GM21717 (cell line): ENCODE measurements at regions not wholly inside any gene's neighbourhood (a gene's known extent, or its start where the extent isn't known, plus 50 kb on each side); places are given as distances from the start of the nearest gene placed in this dataset.

Source experiments
- ATAC-seq: cut with Tn5 transposase; IDR thresholded peaks from one replicate; pipeline ENCODE4 v1.9.1; 2021; ENCODE audit warnings: mild to moderate bottlenecking, moderate library complexity; ENCODE audit not compliant: unreplicated experiment

DNA sequence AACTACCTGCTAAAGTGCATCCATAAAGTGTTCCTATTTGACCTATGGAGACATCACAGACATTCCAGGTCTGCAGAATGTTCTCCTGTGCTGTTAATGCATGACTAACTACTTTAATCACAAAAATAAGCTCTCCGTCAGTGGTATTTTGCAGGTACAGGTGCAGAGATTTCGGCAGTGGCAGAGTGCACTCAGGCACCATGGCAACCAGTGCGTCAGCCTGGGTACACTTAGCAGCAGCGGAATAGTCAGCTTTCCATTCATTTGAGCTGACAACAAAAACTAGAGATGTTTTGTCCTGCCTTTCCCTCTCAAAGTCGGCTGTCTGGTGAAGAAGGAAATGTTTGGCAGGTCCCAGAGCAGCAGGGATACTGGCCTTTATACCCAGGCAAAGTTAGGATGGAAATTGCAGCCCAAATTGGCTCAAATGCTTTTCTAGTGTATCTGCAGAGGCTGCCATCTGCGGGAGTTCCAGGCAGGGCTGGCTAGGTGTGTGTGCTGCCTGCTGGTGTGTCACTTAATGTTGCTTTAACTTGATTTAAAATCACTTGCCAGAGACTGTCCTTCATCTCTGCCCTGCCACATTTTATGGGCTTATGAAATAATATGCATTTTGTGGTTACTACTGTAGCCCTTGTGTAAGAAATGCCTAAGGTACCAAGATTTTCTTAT, 195.8 kb downstream of the RAP2A start:
- no peak for ATAC-seq

DNA sequence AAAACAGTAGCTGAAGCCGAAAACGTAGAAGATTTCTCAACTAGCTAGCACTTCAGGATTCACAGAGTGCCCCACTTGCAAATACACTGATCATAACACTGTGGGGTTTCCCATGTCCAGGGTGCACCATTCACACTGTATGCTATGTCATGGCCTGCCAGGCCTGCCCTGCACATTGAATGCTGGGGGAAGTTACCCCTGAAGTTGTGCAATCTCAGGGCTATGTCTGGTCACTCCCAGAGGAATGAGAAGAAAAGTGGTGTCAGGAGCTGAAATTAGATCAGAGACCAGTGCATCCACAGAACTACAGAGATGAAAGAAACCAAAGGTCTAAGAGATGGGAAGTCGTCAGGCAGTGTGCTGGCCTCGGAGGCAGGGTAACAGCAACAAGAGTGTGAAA, 196.8 kb downstream of the RAP2A start:
- peak; percentile 33 for ATAC-seq

DNA sequence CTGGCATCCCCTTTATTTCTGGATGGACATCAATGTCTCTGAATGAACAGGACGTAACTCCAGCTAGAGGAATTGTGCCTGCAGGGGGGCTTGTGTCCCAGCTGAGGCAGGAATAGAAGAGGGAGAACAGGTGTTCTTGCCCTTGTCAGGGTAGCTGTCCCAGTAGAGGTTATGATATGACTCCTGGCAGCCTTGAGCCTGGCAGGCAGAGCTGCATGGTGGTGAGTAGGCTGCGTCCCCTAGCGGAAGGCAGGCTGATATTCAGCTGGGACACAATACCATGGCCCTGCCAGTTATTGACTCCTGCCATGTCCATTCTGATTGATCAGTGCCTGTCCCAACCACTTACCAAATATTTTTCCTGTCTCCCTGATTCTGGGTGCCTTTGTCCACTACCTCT, 197.2 kb downstream of the RAP2A start:
- ATAC-seq, result peak; percentile 95

DNA sequence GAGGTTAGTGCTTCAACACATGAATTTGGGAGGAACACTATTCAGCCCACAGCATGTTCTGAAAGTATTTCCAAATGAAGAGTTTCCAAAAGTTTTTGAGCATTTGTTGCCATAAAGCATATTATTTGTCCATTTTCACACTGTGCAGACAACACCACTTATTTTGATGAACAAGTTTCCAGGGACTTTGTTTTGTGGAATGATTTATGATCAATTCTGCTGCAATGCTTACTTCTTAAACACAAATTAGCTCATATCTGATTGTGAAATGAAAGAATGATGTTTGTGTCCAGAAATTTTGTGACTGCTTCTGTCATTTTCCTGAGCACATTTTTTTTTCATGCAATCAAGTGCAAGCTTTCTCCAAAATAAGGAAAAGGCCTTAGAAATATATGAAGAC, 205.3 kb downstream of the RAP2A start:
- no peak for ATAC-seq

DNA sequence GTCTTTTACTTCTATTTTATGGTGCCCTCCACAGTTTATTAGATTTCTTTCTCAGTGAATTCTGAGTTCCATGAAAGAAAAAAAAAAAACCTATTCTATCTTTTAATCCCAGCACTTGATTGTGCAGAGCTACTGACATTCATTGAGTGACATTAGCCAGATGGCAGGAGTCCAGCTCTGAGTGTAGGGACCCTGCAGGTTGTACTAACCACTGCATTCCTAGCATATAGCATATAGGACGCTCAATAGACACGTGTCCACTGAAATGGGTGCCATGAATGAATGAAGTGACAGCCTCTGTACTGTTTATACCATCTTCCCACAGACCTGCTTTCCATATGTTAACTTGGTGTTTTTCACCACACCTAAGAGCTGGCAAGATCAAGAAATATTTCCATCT, 206.3 kb downstream of the RAP2A start:
- no peak for ATAC-seq

DNA sequence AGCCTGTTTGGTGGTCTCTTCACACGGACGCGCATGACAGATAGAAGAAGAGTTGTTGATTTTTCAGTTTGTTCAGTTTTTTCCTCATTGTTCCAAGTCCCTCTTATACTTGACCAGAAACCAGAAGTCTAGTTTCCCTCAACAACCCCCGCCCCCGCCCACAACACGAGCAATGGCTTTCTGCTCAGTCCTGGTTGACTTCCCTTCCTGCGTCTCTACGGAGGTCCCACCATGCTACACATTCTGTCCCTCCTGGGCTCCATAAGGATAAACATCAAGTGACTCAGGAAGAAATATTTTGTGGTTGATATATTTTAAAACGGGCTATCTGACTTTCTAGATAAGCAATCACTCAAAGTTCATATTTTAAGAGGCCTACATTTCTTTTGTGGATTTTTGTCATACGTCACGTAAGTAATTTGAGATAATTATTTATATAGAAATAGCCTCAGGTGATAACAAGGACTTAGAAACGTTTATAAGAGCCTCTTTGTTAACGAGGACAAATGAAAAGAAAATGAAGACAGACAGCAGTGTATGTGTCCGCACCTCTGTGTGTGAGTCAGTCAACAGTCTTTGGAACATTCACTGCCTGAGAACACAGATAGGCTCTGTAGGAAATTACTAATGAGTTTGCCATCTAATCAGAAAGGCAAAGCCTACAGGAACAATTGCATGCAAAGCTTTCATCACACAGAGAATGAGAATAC, 214.4 kb downstream of the RAP2A start:
- no peak for ATAC-seq

DNA sequence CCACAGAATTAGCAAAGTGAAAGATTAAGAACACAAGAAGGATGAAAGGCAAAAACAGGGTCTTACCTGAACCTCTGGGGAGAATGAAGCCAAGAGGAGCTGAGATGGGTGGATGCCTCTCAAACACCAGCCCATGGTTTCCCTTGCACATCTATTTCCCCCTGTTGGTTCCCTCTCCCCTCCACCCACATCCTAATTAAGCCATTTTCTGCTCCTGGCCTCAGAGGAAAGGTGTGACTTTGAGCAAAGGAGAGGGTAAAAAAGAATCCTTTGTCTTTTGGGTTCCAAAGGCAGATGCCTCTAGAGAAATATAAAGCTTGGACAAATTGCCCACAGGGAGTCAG, 214.9 kb downstream of the RAP2A start:
- no peak for ATAC-seq

DNA sequence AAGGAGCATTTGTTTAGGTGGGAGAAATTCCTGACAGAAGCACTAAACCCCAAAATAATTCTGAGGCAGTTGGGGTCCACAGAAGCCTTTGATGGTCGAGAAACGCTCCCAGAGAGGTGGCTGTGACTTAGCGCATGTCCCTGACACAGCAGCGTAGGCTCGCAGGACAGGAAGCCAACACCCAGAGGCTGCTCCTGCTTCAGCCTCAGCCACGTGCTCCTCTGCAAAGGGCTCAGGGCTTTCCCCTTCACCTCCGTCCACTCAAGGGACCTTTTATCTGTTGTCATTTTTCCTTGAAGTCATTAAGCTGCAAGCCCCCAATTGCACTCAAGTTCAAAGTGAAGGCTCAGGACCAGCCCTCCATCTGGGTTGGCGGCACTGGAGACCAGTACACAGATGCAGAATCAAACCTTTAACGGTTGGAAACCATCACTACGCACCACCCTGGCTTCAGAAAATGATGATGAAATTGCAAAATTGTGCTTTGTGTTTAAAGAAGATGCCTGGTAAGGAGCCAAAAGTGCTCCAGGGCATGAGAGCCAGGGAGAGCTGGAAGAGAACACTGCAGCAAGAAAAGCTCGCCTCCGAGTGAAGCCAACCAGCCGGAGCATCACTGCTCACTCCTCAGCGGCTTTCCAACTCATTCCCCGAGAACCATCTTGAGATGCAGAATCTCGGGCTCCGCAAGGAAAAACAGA, 219.6 kb downstream of the RAP2A start:
- no peak for ATAC-seq

DNA sequence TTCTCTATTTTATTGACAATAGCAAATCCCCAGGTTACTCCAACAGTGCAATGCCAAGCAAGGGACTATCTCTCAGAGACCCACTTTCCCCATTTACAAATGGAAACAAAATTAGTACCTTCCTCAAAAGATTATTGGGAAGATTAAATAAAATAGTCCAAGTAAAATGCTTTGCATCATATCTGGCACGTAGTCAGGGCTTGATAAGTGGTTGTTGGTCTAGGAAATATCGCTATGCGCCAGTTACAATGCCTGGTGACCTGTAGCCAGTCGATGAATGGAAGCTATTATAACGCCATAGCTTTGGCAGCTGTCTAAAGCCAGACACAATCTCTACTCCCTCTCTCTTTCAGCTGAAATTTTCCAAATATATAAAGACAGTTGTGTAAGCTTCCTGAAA, 220.3 kb downstream of the RAP2A start:
- ATAC-seq, result no peak

DNA sequence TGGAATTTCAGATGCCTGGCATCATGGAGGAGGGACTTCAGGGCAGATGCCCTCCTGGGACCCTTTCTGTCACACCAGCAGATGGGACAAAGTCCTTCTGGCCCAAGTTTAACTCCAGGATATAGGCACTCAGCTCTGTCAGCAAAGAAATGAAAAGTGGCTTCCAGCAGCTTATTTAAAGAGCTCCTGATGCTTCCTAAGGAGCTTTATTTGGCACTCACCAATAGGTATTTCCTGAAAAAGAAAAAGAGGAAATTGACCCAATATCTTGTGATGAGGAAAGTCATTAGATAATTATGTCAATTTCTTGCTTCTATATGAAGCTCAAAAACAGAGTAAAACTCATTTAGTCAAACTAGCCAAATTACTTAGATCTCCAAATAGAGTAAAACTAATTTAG, 224.6 kb downstream of the RAP2A start:
- no peak for ATAC-seq

DNA sequence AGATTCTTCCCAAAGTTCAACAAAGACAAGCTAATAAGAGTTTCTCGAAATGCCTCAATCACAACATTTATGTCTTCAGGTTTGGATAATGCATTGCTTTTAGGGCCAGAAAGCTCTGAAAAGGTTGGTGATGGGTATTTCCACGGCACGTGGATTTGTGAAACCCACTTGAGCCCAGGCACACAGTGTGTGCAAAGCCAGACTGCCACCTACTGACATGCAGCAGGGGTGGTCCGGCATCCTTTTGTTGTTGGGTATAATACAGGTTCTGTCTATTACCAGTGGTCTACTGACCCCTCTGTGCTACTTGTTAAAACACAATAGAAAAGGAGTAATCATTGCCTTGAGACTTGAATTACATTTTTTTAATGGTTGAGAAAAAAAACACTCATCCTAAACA, 225.6 kb downstream of the RAP2A start:
- no peak for ATAC-seq

DNA sequence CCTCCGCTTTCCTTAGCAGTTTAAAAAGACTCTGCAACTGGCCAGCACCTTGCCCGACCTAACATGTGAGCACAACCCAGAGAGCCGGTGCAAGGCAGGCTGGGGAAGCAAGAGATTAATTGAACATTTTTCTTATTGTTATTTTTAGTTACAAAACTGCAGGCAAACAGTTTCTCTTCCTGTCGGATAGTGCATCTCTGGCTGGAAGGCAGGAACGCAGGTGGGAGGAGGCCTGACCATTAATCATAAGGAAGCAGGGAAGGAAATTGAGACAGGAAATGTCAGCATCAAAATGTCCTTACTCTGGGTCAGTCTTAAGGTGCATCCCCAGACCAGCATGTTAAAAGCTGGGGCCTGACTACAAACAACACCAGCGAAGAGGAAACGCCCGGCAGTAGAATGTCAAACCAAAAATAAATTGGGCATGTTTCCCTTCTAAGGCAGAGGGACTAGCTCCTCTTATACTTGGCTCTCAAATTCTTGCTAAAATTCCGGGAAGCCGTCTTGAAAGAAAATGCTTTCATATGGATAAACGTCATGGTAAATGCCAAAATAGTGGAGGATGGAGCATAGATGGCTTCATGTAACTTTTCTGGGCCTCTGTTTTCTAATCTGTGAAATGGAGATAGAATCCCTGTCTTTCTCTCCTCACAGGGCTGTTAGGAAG, 226.8 kb downstream of the RAP2A start:
- no peak for ATAC-seq

DNA sequence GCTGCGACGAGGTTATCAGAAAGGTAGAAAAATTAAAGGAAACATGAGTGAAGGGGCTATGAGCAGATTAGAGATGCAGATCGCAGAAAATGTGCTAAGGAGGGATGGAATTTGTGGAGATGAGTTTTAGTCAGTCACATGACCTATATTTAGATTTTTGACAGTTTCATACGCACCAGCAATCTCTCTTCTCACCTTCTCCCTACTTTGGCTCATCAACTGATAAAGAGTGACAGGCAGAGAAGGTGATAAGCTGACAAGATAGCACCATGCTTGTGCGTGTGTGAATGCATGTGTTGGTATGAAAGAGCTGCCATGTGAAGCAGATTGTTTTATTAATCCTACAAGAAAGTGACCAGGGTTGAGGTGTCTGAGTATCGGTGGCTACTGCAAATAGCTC, 252.6 kb downstream of the RAP2A start:
- ATAC-seq, result no peak

DNA sequence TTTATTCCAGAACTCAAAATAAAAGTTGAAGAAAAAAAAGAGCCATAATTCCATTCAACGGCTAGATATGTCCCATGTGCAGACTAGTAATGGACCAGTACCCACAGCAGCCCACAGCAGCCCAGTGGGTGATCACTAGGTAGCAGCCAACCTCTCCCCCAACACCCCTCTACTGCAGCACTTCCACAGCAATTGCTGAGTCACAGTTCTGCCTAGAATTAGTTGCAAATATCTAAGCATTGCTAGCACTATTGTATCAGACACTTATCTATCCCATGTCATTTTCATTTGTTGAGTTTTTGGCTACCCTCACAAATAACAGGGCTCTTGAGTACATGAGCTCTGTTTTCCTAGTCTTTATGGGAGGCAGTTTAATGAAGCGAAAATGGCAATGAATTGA, 258.7 kb downstream of the RAP2A start:
- ATAC-seq, result no peak

DNA sequence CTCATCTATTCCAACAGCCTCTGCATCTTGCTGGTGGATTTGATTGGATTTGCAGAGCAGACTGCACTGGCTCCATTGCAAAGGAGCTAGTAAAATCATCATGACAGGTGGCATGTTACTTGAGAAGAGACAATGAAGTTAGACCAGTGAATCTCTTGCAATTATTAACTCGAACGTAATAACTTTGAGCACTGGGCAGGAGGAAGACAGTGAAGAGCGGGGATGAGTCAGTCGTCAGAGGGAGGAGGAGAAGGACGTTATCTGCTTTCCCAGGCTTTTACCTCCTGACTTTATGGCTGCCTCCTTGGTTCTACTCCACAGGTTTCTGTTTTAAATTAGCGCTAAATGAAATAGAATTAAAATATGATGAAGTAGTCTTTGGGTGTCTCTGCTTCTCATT, 257.8 kb upstream of the IPO5 start:
- no peak for ATAC-seq

DNA sequence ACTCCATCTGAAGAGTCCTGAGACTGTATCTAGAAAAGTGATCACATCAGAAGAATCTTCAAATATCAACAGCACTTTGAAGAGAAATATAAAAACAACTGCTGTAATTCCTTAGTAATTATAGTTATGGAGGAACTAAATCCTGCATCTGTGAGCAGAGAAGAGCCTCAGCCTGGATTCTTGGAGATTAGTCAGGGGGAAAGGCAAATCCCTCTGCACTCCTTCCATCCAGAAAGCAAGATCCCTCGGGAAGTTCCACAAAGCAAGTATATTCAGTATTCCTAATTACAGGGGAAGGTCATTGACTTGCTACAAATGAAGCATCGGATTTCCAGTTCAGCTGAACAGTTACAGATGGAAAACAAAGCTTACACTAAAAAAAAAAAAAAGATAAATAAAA, 256.6 kb upstream of the IPO5 start:
- no peak for ATAC-seq

DNA sequence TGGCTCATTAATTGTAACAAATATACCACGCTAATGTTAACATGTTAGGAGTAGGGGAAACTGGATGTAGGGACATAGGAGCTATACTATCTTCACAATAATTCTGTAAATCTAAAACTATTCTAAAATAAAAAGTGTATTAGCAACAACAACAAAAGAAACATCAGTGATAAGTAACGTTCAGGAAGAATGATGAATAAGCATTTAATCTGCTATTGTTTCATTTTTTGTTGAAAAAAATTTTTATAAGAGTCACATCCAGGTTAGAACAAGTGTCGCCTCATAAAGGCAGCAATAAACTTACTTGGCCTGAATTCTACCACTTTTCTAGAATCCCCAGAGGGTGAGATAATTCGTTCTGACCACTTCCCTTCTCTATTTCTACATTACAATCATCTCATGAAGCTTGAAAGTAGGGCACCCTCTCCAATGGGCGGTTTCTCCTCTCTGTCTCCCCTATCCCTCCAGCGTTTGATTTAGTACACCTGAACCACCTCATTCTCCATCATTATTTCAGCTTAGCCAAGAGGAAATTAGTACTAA, 253.1 kb upstream of the IPO5 start:
- ATAC-seq, result no peak

DNA sequence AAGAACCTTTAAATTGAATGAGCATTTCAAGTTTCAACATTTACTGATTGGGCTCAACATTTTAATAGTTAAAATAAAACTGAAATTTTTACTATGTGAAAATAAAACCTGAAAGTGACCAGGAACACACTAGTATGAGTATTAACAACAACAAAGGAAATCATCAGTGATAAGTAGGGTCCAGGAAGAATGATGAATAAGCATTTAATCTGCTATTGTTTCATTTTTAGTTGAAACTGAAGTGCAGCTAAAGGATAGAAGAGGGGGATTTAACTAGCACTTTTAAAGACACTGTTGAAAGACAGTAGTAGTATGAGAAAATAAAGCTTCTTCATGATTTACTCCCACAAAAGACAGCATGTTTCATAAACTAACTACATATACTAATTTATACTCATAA, 250.9 kb upstream of the IPO5 start:
- no peak for ATAC-seq

DNA sequence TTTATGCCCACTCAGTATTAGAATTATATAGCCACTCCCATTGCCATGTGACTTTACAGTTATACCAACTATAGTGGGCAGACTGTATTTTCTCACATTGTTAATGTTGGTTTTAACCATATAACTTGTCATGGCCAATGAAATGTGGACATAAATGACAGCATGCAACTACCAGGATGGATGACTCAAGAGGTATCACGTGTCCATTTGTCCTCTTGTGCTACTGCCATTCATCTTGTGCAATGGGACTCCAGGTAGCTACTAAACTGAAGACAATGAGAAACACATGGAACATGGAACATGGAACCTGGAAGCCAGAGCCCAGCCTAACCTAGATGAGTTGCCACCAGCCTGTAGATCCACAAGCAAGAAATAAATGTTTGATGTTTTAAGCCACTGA, 242.7 kb upstream of the IPO5 start:
- no peak for ATAC-seq

DNA sequence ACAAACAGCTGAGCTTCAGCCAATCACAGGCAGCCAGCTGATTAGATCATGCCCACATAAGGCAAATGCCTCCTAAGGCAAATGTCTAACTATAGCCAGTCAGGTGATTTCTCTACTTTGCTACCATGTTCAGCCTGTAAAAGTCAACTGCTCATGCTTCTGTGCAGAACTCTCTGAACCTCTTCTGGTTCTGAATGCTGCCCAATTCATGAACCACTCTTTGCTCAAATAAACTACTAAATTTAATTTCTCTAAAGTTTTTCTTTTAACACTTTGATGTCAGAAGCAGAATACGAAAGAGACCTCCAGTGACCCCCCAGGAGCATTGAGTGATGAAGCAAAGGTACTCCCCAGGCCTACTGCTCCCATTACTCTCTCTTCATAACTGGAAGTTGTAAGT, 240.7 kb upstream of the IPO5 start:
- ATAC-seq, result no peak

DNA sequence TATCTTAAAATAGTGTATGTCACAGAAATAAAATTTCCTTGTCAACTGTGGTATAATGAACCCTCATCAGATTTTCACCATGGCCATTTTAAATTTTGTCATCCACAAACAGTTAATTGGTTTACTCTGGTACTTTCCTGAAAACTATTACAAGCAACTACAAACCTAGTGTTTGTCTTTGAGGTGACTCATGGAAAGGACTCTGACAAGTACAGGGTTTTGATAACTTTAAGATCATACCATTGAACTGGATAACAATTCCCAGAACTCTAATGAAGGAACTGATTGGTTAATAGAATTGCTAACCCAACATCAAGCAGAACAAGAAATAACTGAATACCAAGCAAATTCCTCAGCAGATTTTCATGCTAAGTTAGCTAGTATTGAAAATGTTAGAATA, 237.7 kb upstream of the IPO5 start:
- no peak for ATAC-seq

DNA sequence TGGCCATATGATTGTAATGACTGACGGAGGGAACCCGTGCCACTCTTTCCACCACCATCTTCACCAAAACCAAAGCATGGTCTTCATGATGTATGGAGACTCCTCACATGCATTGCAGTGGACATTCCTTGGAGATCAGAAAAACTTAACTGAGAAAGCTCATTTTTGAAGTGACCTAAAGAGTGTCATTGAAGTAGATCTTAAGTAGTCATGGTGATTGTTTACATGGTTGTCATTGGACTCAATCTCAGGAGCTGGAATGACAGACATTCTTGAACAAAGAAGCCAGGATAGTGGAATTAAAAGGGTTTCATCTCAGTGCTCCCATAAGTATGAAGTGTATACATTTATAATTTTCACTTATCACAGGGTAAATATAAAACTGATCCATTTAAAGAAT, 236.7 kb upstream of the IPO5 start:
- no peak for ATAC-seq
